ENCODE measurements at regions not wholly inside any gene's neighbourhood (a gene's known extent, or its start where the extent isn't known, plus 50 kb on each side); places are given as distances from the start of the nearest gene placed in this dataset.
A peak's percentile ranks its signal among the peaks of the same experiment; 100 is the strongest.

DNA sequence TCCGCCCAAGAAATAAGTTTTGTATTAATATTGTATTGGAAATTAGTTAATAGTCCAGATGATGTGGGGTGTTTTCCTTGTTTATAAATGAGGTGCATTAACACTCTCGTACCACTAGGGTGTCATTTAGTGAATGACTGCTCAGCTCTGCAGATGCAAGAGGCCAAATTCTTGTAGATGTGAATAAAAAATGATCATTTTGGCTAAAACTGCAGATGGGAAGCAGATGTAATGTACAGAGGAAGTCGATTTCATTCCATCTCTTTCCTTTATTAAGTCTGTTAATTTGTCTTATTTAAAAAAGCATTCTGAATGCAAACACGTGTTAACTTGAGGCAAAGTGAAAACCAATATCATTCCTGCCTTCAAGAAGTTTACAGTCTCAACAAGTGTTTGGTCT is 108.1 kb downstream of the DHX15 start:
- DNase-seq = no peak

DNA sequence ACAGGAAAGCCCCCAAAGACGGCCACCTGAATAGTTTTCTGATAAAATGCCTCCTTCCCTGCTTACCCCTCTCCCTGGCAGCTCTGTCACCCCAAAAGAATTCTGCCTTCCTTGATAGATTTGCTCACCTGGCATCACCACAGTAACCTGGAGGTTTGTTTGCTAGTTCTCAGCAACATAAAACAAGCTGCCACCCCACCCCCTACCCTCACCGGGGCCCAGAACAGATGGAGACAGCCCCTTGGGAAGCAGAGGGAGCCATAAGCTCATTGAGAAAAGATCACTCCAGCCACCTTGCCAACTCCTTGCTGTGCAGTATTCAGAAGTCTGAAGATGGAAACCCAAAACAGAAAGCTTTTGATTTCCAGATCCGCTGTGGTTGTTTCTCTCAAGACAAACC is 108.6 kb downstream of the DHX15 start:
- DNase-seq = no peak

DNA sequence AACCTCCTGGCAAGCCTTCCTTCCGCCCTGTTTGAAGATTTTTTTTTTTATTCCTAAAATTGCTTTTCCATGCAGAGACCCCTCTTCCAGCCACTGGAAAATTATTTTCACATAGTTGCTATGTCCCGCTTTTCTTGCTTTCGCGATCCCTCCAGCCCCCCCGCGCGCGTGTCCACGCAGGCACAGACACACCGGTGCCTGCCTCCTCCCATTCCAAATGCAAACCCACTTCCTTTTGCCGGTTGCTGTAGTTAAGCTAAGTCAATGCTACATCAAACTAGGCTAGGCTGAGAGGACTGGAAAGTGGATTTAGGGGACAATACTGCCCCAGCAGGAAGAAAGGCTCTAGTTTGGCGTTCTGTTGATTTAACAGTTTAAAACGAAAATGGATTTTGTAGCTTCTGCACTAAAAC is 111.0 kb downstream of the DHX15 start:
- DNase-seq = no peak

DNA sequence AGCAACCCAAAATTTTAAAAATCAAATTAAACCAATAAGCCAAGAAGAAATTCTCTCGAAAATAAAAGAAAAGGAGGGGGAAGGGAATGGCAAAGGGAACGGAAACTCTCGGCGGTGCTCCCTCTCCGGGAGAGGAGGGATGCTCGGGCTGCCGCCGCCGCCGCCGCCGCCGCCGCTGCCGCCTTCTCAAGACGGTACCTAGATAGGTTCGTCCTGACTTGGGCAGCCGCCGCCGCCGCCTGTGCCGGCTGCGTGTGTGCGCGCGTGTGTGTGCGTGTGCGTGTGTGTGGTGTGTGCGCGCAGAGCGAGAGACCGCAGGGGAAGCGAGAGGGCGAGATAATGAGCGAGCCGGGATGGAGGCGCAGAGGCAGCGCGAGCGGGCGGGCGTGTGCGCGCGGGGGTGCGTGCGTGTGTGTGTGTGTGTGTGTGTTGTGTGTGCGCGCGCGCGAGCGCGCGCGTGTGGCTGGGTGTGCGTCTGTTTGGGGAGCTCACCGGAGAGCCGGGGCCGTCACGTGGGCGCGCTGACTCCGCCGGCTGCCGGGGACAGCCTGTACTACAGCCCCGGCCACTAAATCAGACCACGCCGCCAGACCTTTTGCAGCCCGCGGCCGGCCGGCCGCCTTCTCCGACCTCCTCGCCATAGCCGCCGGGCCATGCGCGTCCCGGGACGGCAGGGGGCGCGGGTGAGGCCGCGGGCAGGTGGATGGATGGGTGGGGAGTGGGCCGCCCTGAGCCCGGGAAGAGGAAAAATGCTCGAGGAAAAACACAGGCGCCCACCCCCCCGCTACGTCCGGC is 111.6 kb downstream of the DHX15 start:
- peak; percentile 57 for DNase-seq

DNA sequence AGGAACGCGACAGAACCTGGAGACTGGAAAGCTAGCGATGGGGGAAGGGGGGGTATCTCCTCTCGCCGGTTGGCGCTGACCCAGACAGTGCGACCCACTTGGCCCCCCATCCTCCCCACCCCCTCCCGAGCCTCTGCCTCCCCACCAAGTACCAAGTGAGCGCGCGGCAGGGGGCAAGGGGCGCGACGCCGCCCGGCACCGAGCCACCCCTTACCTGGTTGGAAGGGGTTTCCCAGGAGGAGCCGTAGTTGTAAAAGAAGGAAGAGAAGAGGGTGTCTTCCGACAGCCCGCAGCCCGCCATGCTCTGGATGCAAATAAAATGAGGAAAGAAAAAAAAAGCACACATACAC is 112.2 kb downstream of the DHX15 start:
- DNase-seq = peak; percentile 6

DNA sequence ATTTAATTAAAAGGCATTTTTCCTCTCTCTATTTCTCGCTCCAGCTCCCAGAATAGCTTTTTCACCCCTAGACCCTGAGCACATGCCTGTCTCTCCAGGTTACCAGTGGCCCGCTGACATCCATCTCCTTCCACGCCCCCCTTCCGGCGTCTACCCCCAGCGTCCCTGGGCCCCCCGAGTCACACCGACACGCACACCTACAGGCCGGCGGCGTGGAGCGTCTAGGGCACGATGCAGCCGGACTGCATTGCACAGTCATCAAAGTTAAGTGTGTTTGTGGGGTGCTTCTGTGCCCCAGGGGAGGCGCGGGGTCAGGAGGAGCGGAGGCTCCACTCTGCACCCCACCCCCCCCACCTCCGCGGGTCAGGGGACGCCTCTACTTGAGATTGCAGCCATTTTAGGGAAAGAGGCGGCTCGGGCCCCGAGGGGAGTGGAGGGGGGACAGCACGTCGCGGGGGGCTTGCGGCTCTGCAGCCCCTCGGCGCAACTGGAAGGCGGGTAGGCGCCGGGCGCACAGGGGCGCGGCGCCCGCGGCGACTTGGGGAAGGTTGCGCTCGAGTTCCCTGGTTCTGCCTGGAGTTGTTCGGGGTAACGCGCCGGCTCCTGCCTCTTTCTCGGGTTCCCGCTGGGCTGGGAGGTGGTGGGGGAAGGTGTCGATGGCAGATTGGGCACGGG is 112.7 kb downstream of the DHX15 start:
- peak; percentile 12 for DNase-seq

DNA sequence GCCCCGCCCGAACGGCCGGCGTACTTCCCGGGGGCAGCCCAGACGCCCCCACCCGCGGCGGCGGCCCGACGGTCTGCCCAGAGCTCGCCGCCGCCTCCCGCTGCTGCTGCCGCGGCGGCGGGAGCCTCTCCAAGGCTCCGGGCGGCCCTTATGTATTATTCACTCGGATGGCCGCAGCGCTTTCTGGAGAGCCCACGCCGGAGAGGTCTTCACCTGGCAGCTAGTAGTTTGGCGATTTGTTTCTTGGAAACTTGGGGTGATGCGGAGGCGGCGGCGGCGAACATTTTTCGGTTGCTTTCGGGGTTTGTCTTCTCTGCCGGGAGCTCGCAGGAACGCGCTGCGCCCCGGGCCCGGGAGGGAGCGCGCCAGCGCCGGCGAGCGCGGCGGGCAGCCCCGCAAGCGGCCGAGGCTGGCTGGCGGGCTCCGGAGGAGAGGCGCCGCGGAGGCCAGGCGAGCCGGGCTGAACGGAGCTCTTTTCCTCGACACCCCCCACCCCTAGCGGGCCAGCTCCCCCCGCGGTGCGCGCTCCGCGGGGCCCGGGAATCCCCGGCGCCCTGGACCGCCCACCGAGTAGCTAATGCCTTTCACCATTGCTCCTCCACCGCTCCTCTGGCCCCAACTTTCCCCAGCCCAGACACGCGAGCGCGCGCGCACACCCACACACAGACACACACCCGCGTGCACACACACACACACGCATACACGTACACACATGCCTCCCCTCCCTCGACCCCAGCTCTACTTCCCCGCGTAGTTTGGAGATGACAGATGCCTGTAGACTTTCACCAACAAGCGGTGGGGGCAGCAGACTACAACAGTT is 113.5 kb downstream of the DHX15 start:
- peak; percentile 43 for DNase-seq

DNA sequence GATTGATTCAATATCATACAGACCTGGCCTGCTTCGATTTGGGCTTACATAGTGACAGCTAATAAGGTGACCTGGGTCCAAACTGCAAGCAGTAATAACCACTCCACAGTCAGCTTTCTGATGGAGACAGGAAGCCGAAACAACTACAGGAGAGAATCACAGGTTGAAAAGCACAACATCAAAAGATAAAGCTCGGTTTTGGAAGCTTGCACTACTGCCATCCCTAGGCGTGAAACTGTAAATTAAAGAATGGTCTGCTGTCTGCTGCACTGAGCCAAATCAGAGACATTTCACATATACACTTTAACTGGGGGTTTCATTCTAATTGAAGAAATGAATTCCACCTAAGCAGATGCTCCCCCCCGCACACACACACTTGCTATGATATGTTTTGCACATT is 116.3 kb downstream of the DHX15 start:
- DNase-seq = no peak

DNA sequence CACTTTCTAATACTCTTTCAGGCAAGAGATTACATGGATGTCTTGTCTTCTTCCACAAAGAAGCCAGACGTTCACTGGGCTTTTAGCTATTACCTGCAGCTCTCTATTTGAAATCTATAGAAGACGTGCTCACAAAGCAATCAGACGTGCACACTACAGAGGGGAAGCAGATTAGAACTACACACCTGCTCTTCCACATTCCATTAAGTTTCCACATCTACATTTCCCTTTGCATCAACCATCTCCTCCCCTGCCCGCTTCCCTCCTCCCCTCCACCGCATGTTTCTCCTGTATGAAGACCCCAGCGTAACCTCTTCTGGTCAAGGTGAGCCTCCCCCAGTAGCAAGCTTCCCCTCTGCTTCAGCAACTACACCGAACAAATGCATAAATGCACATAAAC is 119.8 kb downstream of the DHX15 start:
- no peak for DNase-seq

DNA sequence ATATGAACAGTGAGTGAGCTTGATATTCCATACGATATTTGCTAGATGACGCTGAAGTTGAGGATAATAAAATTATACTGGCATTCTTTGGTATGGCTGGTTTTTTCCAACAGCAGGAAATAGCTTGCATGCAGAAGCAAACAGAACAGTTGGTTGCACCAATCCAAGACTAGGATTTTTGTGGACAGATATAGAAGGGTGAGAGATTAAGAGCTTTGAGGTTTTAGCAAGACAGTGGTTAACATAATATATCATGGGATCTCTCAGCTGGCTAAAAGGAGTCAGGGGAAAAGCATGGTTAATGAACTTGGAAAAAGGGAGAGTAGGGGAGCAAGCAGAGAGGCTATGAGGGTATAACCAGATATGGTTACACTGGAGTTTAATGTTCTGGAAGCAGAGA is 127.9 kb downstream of the DHX15 start:
- DNase-seq = no peak

DNA sequence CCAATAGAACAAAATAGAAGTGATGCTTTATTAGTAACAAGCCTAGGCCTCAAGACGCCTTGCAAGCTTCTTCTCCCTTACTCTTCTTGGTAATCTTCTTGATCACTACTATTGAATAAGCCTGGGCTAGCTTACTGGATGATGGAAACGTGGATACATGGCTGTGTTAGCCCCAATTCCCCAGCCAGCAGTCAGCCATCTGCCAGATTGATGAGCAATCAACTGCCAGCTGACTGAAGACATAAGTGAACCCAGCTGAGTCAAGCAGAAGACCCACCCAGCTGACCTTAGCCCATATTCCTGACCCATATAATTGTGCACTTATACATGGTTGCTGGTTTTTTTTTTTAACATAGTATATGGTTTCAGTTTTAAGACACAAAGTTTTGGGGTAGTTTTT is 130.4 kb downstream of the DHX15 start:
- DNase-seq = no peak

DNA sequence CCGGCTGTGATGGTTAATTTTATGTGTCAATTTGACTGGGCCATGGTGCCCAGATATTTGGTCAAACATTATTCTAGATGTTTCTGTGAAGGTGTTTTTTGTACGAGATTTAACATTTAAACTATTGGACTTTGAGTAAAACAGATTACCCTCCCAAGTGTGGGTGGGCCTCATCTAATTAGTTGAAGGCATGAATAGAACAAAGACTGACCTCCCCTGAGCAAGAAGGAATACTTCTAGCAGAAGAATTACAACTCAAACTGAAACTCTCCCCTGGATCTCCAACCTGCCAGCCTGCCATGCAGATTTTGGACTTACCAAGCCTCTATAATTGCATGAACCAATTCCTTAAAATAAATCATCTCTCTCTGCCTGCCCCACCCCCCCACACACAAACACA is 132.5 kb downstream of the DHX15 start:
- DNase-seq = no peak

DNA sequence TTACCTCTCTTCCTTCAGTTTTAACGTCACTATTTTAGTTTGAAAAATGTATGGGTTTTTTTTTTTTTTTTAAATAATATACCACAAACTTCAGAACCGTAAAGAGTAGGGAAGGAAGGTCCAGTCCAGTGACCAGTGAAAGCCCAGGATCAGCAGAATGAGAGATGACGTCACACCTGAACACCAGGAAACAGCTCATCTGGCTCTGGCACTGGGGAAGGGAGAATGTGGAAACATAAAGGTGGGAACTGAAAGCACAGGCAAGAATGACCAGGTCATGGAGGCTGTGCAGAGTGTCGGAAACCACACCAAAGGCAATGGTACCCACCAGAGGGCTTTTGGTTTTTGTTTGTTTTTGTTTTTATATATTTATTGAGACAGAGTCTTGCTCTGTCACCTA is 141.2 kb downstream of the DHX15 start:
- no peak for DNase-seq

DNA sequence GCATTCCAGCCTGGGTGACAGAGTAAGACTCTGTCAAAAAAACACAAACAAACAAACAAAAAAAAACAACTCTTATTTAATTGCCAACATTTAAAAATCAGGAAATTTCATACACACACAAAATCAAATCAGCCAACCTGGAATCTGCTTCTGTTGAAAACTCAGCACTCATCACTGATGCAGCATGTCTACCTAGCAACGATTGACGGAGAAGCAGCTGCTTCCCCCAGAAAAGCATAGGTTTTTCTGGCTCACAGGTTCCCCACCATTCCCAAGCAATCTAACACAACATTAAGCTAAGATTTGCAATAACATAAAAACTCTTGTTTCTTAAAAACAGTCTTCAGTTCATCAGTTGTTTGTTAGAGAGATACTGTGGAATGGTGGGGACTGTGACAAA is 143.6 kb downstream of the DHX15 start:
- no peak for DNase-seq

DNA sequence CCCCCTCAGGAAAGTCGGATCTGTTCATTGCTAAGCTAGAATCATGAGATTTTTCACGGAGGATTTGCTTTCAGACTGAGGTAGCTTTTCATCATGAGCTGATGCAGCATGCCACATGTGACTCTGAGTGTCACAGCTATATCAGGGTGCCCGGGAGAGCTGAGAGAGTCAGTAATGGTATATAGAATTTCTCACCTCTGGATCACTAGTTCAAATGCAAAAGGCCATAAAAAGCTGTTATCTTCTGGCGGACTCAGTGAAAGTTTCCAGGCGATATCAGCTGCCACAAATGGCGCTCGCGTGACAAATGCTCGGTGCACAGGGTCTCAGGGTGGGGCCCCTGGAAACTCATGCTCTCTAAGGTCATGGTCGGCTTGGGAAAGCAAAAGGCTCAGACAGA is 150.1 kb downstream of the DHX15 start:
- no peak for DNase-seq

DNA sequence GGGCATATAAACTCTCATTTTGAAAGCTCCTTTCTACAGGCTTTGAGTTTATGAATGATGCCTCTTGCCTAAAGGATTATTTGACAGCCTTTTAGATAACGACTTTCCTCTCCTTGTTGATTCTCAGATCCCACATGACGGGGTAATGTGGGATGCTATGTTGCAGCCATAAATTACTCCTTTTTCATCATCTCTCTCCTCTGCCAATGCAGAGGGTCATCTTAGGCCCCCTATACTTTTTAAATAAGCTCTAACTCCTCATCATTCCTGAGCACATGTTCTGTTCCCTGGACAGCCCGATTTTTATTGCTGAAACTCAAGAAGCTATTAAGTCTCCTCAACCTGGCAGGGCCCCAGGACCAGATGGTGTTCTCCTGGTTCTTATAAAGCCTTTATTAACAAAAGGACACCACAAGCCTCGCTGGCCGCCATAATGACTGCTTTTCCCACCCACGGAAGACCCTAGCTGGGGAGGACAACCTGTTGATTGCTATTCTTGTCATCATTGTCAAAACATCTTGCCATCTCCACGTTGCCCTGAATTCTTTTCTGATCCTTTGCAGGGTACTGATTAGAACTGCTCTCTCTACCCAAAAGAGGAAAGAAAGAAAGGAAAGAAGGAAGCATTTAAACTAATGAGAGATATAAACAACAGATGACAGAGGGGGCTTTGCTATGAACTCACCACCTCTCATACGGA is 150.7 kb downstream of the DHX15 start:
- no peak for DNase-seq

DNA sequence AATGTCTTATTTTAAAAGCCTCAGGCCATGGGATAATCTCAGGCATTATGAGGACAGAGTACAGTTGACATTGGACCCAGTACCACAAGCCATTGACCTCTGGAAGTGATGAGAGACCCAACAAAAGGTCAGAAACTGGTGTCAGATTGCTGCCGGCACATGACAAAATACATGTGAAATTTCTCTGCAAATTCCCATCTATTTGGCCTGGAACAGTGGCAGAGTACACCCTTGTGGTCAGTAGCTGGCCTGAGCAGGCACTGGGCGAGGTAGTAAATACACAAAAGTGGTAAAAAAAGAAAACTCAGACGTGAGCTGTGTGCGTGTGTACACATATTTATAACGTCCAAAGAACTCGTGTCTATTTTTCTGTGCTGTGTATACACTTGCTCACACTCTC is 155.5 kb downstream of the DHX15 start:
- DNase-seq = no peak

DNA sequence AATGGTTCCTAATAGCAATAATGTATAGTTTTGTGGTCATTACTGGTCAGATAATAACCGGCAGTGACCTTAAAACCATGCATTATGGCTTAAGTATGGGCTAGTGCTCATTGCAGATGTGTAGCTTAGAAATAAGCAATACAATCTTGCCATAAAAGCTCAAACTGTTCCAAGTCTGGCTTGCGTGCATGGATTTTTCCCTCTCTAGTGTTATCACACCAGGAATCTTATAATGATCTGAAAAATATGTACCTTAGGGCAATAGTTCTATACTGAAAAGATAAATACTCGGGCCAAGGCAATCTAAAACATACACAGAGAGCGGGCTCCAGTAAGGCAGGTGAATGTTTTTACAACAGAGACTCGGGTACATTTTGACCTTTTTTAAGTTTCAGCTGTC is 157.8 kb downstream of the DHX15 start:
- DNase-seq = no peak

DNA sequence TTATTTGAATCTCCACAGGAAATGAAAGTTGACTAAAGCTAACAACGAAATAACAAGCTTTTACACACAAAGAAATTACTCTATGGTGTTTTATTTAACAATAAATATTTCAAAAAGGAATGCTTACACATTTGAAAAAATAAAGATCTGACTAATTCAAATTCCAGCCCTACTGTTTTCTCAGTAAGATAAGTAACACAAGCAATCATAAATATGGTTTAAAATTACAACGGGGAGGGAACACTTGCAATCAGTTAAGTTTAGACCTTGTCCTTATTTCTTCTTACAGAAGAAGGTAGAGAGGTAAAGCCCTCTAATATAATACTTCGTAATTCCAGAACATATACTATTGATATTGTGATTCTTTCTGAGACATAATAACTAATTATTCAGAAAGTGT is 158.5 kb downstream of the DHX15 start:
- no peak for DNase-seq

DNA sequence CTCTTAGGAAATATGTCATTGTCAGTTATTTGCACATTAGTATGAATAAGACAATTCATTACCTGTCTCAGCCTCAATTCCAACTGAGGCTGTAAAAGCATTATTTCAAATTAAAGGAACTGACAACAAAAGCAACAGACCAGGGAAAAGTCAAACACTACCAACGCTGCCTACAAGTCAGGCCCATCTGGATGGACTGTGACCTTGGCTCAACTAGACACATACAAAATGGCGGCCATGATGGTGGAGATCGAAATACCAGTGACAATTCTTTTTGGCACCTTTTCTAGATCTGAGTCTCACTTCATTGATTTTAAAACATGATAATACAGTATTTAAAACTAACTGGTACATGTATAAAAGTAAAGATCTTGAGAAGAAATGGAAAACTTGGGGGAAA is 160.7 kb downstream of the DHX15 start:
- DNase-seq = no peak

DNA sequence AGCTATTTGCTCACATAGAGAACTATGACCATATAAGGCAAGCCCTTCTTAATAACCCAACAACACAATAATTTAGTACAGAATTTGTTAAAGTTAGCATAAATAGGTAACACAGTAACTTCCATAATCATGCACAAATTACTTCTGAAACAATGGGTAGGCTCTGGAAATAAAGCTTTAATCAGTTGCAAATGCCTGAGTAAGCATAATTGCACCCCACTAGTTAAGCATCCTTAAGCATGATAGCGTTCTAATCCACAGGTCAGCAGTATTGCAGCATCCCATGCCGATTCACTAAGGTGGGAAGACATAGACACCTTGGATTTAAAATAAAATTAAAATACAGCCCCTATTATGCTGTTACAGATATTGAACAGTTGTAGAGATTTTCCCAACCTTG is 161.7 kb downstream of the DHX15 start:
- DNase-seq = no peak

DNA sequence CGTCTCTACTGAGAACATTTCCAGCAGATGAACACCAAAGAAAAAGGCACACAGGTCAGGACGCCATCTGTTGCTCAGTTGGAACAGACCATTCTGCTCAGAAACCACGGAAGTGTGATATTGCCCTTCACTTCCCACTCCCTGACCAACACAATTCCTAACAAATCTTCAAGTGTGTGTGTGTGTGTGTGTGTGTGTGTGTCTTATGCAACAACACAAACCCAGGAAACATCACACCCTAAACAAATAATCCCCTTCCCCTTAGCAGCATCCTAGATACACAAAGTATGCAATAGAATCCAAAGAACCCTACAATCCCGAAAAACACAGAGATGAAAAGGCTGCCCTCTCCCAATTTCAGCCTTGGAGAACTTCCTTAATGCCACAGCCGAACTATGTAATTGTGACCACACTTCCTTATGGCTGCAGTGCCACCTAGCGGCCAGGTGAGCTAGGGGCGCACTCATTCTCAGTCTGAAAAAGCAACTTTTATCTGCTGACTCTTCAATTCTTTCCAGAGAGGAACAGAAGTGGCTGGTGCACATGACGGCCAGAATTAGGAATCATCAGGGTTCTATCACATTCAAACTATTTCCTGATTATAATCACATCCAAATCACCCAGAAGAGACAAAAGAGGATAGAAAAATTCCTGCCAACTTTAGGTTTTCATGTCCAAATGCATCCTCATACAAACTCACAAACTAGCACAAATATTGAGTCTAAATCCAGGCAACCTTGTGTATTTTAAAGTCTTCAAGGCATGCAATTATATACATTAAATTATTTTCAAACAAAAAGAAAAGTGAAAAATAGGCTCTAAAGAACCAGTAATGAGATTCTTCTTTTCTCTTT is 164.9 kb downstream of the DHX15 start:
- peak; percentile 73 for DNase-seq
